Vagina (tissue), 2 donors: ENCODE measurements at regions not wholly inside any gene's neighbourhood (a gene's known extent, or its start where the extent isn't known, plus 50 kb on each side); places are given as distances from the start of the nearest gene placed in this dataset.

Experiments used
- DNase-seq, 2 donors: peaks; one replicate each; pipeline ENCODE4 v3.0.0-alpha.2; 2017; ENCODE audit errors: extremely low spot score in 2 of 2
- H3K27ac ChIP-seq: fragments of 200-600 bp; sonication (generic); one replicate; pipeline ENCODE4 v1.5.1; 2019
- H3K27me3 ChIP-seq: fragments of 200-600 bp; sonication (generic); one replicate; pipeline ENCODE4 v1.5.1; 2019
- H3K36me3 ChIP-seq, 2 donors: fragments of 200-600 bp; sonication (generic); one replicate each; pipeline ENCODE4 v1.5.1; 2017 to 2019
- H3K4me1 ChIP-seq: fragments of 200-600 bp; sonication (generic); one replicate; pipeline ENCODE4 v1.5.1; 2019
- H3K4me3 ChIP-seq, 2 donors: fragments of 200-600 bp; sonication (generic); 1 replicate in 1 of 2; 2 replicates in 1 of 2; pipeline ENCODE4 v1.5.1; 2016 to 2019
- H3K9me3 ChIP-seq: fragments of 200-600 bp; sonication (generic); one replicate; pipeline ENCODE4 v1.5.1; 2019
- POLR2A ChIP-seq, 2 donors: fragments of 450-650 bp; IDR thresholded peaks; one replicate each; pipeline ENCODE4 v1.6.1; 2017; ENCODE audit warnings: antibody characterized with exemption in 2 of 2, mild to moderate bottlenecking in 2 of 2, moderate library complexity in 2 of 2
- POLR2AphosphoS5 ChIP-seq, 2 donors: sonication (generic); formaldehyde crosslinking; IDR thresholded peaks; one replicate each; pipeline ENCODE4 v1.9.0; 2017; ENCODE audit warnings: antibody characterized with exemption in 2 of 2, mild to moderate bottlenecking in 2 of 2, low read depth in 1 of 2; ENCODE audit not compliant: insufficient read depth in 1 of 2
- intact Hi-C: fragments of 100-400 bp; cut with DNase I; formaldehyde crosslinking; loops from one replicate; pipeline ENCODE4 v1.15.1; 2023
- TF ChIP-seq, protein P1 (sequence below), 3 experiments: fragments of 450-650 bp in 2 of 3; fragments of 200-600 bp in 1 of 3; sonication (generic) in 1 of 3; IDR thresholded peaks; one replicate each; pipeline ENCODE4 v1.5.1; 2017 to 2019; ENCODE audit warnings: antibody characterized with exemption in 3 of 3, mild to moderate bottlenecking in 2 of 3, moderate library complexity in 2 of 3

DNA sequence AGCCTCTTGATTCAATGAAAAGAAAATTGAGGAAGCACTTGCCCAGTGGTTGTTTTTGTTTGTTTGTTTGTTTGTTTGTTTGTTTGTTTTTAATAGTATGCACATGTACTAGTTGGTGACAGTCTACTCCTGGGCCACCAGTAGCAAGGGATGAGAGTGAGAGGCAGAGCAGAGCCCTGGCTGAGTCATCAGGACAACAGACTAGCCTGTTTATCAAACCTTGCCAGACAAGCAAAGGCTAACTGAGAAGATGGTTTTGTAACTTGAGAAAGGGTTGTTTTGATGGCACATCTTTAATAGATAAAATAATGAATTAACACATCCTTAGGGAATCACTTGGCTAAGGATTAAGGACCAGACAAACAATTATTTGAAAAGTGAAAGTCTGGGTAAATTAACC is 78.1 kb downstream of the INHBA start:
- Histone ChIP-seq H3K4me1 (no peaks in the 10 kb centered on the region), H3K27me3 (no peaks in the 10 kb centered on the region), H3K36me3 (no peaks in the 10 kb centered on the region), H3K27ac (no peak overlapping the region), H3K9me3 (no peaks in the 10 kb centered on the region), H3K4me3 (no peak overlapping the region)
- TF ChIP-seq POLR2A (IDR thresholded peaks at IDR 0.05) (no peak), POLR2AphosphoS5 (IDR thresholded peaks at IDR 0.05; ENCODE audit: insufficient read depth in 1 of 2, low read depth in 1 of 2) (no peak)
- TF ChIP-seq, protein P1, sequence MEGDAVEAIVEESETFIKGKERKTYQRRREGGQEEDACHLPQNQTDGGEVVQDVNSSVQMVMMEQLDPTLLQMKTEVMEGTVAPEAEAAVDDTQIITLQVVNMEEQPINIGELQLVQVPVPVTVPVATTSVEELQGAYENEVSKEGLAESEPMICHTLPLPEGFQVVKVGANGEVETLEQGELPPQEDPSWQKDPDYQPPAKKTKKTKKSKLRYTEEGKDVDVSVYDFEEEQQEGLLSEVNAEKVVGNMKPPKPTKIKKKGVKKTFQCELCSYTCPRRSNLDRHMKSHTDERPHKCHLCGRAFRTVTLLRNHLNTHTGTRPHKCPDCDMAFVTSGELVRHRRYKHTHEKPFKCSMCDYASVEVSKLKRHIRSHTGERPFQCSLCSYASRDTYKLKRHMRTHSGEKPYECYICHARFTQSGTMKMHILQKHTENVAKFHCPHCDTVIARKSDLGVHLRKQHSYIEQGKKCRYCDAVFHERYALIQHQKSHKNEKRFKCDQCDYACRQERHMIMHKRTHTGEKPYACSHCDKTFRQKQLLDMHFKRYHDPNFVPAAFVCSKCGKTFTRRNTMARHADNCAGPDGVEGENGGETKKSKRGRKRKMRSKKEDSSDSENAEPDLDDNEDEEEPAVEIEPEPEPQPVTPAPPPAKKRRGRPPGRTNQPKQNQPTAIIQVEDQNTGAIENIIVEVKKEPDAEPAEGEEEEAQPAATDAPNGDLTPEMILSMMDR (IDR thresholded peaks at IDR 0.05) = no peak
- intact Hi-C loops = no loop called here
- DNase-seq = no peak

DNA sequence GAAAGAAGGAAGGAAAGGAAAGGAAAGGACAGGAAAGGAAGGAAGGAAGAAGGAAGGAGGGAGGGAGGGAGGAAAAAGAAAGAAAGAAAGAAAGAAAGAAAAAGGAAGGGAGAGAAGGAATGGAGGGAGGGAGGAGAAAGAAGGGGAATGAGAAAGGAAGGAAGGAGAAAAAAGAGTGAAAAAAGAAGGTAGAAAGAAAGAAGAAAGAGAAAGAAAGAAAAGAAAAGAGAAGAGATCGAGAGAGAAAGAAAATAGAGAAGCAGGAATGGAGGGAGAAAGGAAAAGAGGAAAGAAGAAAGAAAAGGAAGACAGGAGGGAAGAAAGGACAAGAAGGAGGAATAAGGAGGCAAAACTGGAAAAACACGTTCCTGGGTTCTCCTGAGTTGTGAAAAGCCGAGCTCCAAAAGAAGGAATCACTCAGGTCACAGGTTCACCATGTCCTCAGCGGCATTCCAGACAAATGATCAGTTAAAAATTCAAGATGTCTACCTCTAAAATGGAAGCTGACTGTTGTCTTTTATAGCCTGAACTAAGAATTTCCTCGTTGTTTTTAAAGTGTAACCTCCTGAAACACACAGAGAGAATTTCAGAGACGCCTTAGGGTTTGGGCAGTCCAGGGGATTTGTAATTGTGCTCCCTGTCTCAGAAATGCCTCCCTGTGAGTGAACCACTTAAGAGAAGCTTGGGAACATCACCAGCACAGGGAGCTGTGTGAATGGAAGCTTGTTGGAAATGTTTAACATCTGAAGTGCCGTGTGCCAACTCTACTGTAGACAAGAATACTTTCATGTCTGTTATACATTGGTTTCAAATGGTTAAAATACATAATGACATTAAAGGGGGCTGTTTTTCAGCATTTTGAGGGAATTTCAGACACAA is 80.7 kb downstream of the INHBA start:
- Histone ChIP-seq H3K4me1 (no peaks in the 10 kb centered on the region), H3K36me3 (no peaks in the 10 kb centered on the region), H3K27ac (no peak overlapping the region), H3K27me3 (no peaks in the 10 kb centered on the region), H3K9me3 (no peaks in the 10 kb centered on the region), H3K4me3 (no peak overlapping the region)
- intact Hi-C loops = no loop called here
- no peak for DNase-seq
- TF ChIP-seq POLR2AphosphoS5 (IDR thresholded peaks at IDR 0.05; ENCODE audit: insufficient read depth in 1 of 2, low read depth in 1 of 2) = no peak
- no peak for TF ChIP-seq POLR2A (IDR thresholded peaks at IDR 0.05)
- TF ChIP-seq, protein P1 (IDR thresholded peaks at IDR 0.05) = no peak

DNA sequence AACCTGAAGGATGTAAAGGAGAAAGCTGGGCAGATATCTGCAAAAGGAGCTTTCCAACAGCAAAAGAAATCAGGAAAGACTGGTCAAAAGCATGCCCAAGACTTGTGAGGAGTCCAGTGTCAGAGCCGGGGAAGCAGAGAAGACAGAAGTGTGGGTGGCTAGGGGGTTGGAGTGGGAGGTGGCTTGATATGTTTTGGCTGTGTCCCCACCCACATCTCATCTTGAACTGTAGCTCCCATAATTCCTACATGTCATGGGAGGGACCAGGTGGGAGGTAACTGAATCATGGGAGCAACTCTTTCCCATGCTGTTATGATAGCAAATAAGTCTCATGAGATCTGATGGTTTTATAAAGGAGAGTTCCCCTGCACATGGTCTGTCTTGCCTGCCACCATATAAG is 84.9 kb downstream of the INHBA start:
- no peaks in the 10 kb centered on the region for H3K27me3 ChIP-seq
- H3K36me3 ChIP-seq = no peaks in the 10 kb centered on the region
- H3K9me3 ChIP-seq = no peaks in the 10 kb centered on the region
- no peak for DNase-seq
- H3K4me1 ChIP-seq = no peaks in the 10 kb centered on the region
- no peak overlapping the region for H3K4me3 ChIP-seq
- TF ChIP-seq, protein P1 (IDR thresholded peaks at IDR 0.05) = no peak
- TF ChIP-seq POLR2A (IDR thresholded peaks at IDR 0.05) = no peak
- no peak for TF ChIP-seq POLR2AphosphoS5 (IDR thresholded peaks at IDR 0.05; ENCODE audit: insufficient read depth in 1 of 2, low read depth in 1 of 2)
- H3K27ac ChIP-seq = no peak overlapping the region
- intact Hi-C loops = no loop called here

DNA sequence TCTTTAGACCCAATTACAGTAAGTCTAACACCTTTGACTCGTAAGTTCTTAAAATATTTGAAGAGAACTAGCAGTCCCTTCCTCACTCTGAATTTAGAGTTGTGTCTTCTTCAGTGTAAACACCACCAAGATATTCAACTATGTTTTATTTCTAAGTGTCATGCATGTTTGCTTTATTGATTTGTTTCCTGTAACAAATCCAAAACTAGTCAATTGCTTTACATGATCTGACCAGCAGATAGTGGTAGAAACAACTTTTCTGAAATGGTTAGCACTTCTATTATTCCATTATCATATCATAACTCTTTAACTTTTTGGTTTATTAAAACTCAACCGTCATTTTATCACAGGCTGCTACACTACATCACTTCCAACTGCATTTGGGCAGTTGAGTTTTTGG is 90.1 kb downstream of the INHBA start:
- no peaks in the 10 kb centered on the region for H3K9me3 ChIP-seq
- H3K27me3 ChIP-seq = no peaks in the 10 kb centered on the region
- no peaks in the 10 kb centered on the region for H3K4me1 ChIP-seq
- no peak for DNase-seq
- no peak overlapping the region for H3K27ac ChIP-seq
- H3K36me3 ChIP-seq = no peaks in the 10 kb centered on the region
- no peak overlapping the region for H3K4me3 ChIP-seq
- TF ChIP-seq POLR2A (IDR thresholded peaks at IDR 0.05) = no peak
- TF ChIP-seq, protein P1 (IDR thresholded peaks at IDR 0.05) = no peak
- TF ChIP-seq POLR2AphosphoS5 (IDR thresholded peaks at IDR 0.05; ENCODE audit: insufficient read depth in 1 of 2, low read depth in 1 of 2) = no peak
- intact Hi-C loops = no loop called here

DNA sequence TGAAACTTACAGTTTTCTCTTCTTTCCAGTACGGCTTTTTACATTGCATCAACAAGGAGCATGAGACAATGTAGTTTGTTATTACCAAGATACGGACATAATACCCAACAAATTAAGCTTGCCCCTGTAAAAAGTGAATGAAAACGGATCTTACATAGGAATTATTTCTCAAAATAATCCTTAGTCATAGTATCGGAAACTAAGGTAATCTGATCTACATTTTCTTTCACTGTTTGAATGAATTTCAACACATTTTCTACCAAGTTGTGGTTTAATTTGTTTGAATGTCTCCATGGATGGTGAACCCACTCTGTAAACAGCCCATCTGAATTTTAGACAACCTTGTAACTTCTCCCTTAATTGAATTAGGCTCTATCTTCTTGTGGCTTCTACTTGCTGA is 90.5 kb downstream of the INHBA start:
- DNase-seq = no peak
- H3K36me3 ChIP-seq = no peaks in the 10 kb centered on the region
- H3K27ac ChIP-seq = no peak overlapping the region
- no peaks in the 10 kb centered on the region for H3K4me1 ChIP-seq
- intact Hi-C loops = no loop called here
- TF ChIP-seq, protein P1 (IDR thresholded peaks at IDR 0.05) = no peak
- TF ChIP-seq POLR2AphosphoS5 (IDR thresholded peaks at IDR 0.05; ENCODE audit: insufficient read depth in 1 of 2, low read depth in 1 of 2) (no peak), POLR2A (IDR thresholded peaks at IDR 0.05) (no peak)
- no peak overlapping the region for H3K4me3 ChIP-seq
- no peaks in the 10 kb centered on the region for H3K27me3 ChIP-seq
- no peaks in the 10 kb centered on the region for H3K9me3 ChIP-seq
